ENCODE measurements at regions not wholly inside any gene's neighbourhood (a gene's known extent, or its start where the extent isn't known, plus 50 kb on each side); places are given as distances from the start of the nearest gene placed in this dataset.

- no peaks in the 10 kb centered on the region for H3K36me3 Mint-ChIP-seq (ENCODE audit: insufficient read depth)
- no peaks in the 10 kb centered on the region for H3K27me3 Mint-ChIP-seq (ENCODE audit: low read depth)
- no peaks in the 10 kb centered on the region for H3K9me3 Mint-ChIP-seq
- ATAC-seq (no peak), DNase-seq (no peak)
- no peak overlapping the region for H3K4me3 Mint-ChIP-seq
- H3K4me1 Mint-ChIP-seq (ENCODE audit: low read depth): peaks cover 4% of the 10 kb centered on the region
Measured at GRCh38 chr14:65239143-65239937, 137.0 kb upstream of the MAX start.

- H3K27me3 Mint-ChIP-seq (ENCODE audit: low read depth): no peaks in the 10 kb centered on the region
- H3K4me3 Mint-ChIP-seq: no peak overlapping the region
Measured at GRCh38 chr14:65239938-65240296, 137.6 kb upstream of the MAX start.

GRCh38 chr14:65241125-65241752, 138.9 kb upstream of the MAX start:
- no peaks in the 10 kb centered on the region for H3K27me3 Mint-ChIP-seq (ENCODE audit: low read depth)
- peaks cover 11% of the 10 kb centered on the region for H3K4me1 Mint-ChIP-seq (ENCODE audit: low read depth)
- DNase-seq (no peak), ATAC-seq (no peak)
- no peaks in the 10 kb centered on the region for H3K9me3 Mint-ChIP-seq
- no peak overlapping the region for H3K4me3 Mint-ChIP-seq
- no peaks in the 10 kb centered on the region for H3K36me3 Mint-ChIP-seq (ENCODE audit: insufficient read depth)

More at GRCh38 chr14:65239938-65240296, 137.6 kb upstream of the MAX start:
- no peaks in the 10 kb centered on the region for H3K9me3 Mint-ChIP-seq
- no peaks in the 10 kb centered on the region for H3K36me3 Mint-ChIP-seq (ENCODE audit: insufficient read depth)
- ATAC-seq (no peak), DNase-seq (no peak)
- H3K4me1 Mint-ChIP-seq (ENCODE audit: low read depth): peaks cover 4% of the 10 kb centered on the region

- Mint-ChIP-seq H3K27me3 (ENCODE audit: low read depth) (no peaks in the 10 kb centered on the region), H3K4me1 (ENCODE audit: low read depth) (peaks cover 11% of the 10 kb centered on the region), H3K36me3 (ENCODE audit: insufficient read depth) (no peaks in the 10 kb centered on the region), H3K4me3 (no peak overlapping the region), H3K9me3 (no peaks in the 10 kb centered on the region)
- ATAC-seq (no peak), DNase-seq (no peak)
Measured at GRCh38 chr14:65242732-65243134, 140.4 kb upstream of the MAX start.

GRCh38 chr14:65243766-65244442, 141.6 kb upstream of the MAX start:
- H3K4me3 Mint-ChIP-seq: no peak overlapping the region
- no peaks in the 10 kb centered on the region for H3K36me3 Mint-ChIP-seq (ENCODE audit: insufficient read depth)
- no peaks in the 10 kb centered on the region for H3K27me3 Mint-ChIP-seq (ENCODE audit: low read depth)
- no peak for DNase-seq
- peaks cover 11% of the 10 kb centered on the region for H3K4me1 Mint-ChIP-seq (ENCODE audit: low read depth)
- ATAC-seq: peak; percentile 35 to 58
- H3K9me3 Mint-ChIP-seq: no peaks in the 10 kb centered on the region

GRCh38 chr14:65249471-65250161, 147.3 kb upstream of the MAX start:
- ATAC-seq (no peak), DNase-seq (no peak)
- Mint-ChIP-seq H3K4me1 (ENCODE audit: low read depth) (peaks cover 13% of the 10 kb centered on the region), H3K27me3 (ENCODE audit: low read depth) (no peaks in the 10 kb centered on the region), H3K36me3 (ENCODE audit: insufficient read depth) (no peaks in the 10 kb centered on the region), H3K4me3 (no peak overlapping the region), H3K9me3 (no peaks in the 10 kb centered on the region)

GRCh38 chr14:65250162-65250495, 147.8 kb upstream of the MAX start:
- H3K4me1 Mint-ChIP-seq (ENCODE audit: low read depth): peaks cover 16% of the 10 kb centered on the region
- H3K36me3 Mint-ChIP-seq (ENCODE audit: insufficient read depth): no peaks in the 10 kb centered on the region
- H3K4me3 Mint-ChIP-seq: no peak overlapping the region
- DNase-seq (no peak), ATAC-seq (no peak)
- no peaks in the 10 kb centered on the region for H3K9me3 Mint-ChIP-seq
- no peaks in the 10 kb centered on the region for H3K27me3 Mint-ChIP-seq (ENCODE audit: low read depth)

GRCh38 chr14:65251213-65251612, 148.9 kb upstream of the MAX start:
- no peaks in the 10 kb centered on the region for H3K27me3 Mint-ChIP-seq (ENCODE audit: low read depth)
- H3K9me3 Mint-ChIP-seq: no peaks in the 10 kb centered on the region
- peaks cover 13% of the 10 kb centered on the region for H3K4me1 Mint-ChIP-seq (ENCODE audit: low read depth)
- H3K4me3 Mint-ChIP-seq: no peak overlapping the region
- DNase-seq: no peak
- ATAC-seq: no peak
- no peaks in the 10 kb centered on the region for H3K36me3 Mint-ChIP-seq (ENCODE audit: insufficient read depth)

GRCh38 chr14:65252482-65253255, 150.4 kb upstream of the MAX start:
- Mint-ChIP-seq H3K27me3 (ENCODE audit: low read depth) (no peaks in the 10 kb centered on the region), H3K36me3 (ENCODE audit: insufficient read depth) (no peaks in the 10 kb centered on the region), H3K4me3 (no peak overlapping the region), H3K4me1 (ENCODE audit: low read depth) (peaks cover 13% of the 10 kb centered on the region), H3K9me3 (no peaks in the 10 kb centered on the region)
- ATAC-seq (no peak), DNase-seq (no peak)

- ATAC-seq (peak in 1 of 2 donors; percentile 32), DNase-seq (no peak)
- H3K36me3 Mint-ChIP-seq (ENCODE audit: insufficient read depth): no peaks in the 10 kb centered on the region
- no peaks in the 10 kb centered on the region for H3K27me3 Mint-ChIP-seq (ENCODE audit: low read depth)
- peaks cover 3% of the 10 kb centered on the region for H3K9me3 Mint-ChIP-seq
- peaks cover 17% of the 10 kb centered on the region for H3K4me1 Mint-ChIP-seq (ENCODE audit: low read depth)
- no peak overlapping the region for H3K4me3 Mint-ChIP-seq
Measured at GRCh38 chr14:65255029-65255545, 152.8 kb upstream of the MAX start.

GRCh38 chr14:65255583-65256461, 153.5 kb upstream of the MAX start:
- Mint-ChIP-seq H3K9me3 (peaks cover 3% of the 10 kb centered on the region), H3K4me3 (no peak overlapping the region), H3K27me3 (ENCODE audit: low read depth) (no peaks in the 10 kb centered on the region), H3K36me3 (ENCODE audit: insufficient read depth) (no peaks in the 10 kb centered on the region), H3K4me1 (ENCODE audit: low read depth) (peaks cover 19% of the 10 kb centered on the region)
- ATAC-seq: no peak
- DNase-seq: no peak

GRCh38 chr14:65256714-65257113, 154.4 kb upstream of the MAX start:
- Mint-ChIP-seq H3K4me3 (no peak overlapping the region), H3K4me1 (ENCODE audit: low read depth) (peaks cover 19% of the 10 kb centered on the region), H3K9me3 (peaks cover 3% of the 10 kb centered on the region), H3K27me3 (ENCODE audit: low read depth) (no peaks in the 10 kb centered on the region), H3K36me3 (ENCODE audit: insufficient read depth) (no peaks in the 10 kb centered on the region)
- no peak for DNase-seq
- no peak for ATAC-seq

- Mint-ChIP-seq H3K4me1 (ENCODE audit: low read depth) (peaks cover 19% of the 10 kb centered on the region), H3K4me3 (no peak overlapping the region), H3K27me3 (ENCODE audit: low read depth) (no peaks in the 10 kb centered on the region), H3K9me3 (peaks cover 3% of the 10 kb centered on the region), H3K36me3 (ENCODE audit: insufficient read depth) (no peaks in the 10 kb centered on the region)
- ATAC-seq: no peak
- no peak for DNase-seq
Measured at GRCh38 chr14:65257425-65257824, 155.1 kb upstream of the FUT8 start.

Measured in activated T-cell treated with anti-CD3 and anti-CD28 coated beads, Interleukin-2, amount 50 U/mL, for 4 hours (primary cell).